A549 (cell line): ENCODE measurements at regions not wholly inside any gene's neighbourhood (a gene's known extent, or its start where the extent isn't known, plus 50 kb on each side); places are given as distances from the start of the nearest gene placed in this dataset.

Experiments used
- CBX8 ChIP-seq: fragments of 200-600 bp; sonication (generic); IDR thresholded peaks from 2 replicates; pipeline ENCODE4 v1.6.1; 2016
- CEBPB ChIP-seq, 2 experiments: fragments of >200 bp in 1 of 2; sonication (Bioruptor Twin) in 1 of 2; formaldehyde crosslinking in 1 of 2; IDR thresholded peaks; 2 replicates each; pipeline ENCODE4 v1.6.1; 2012 to 2016
- CTCF ChIP-seq: fragments of >200 bp; sonication (Bioruptor Twin); formaldehyde crosslinking; IDR thresholded peaks from 3 replicates; pipeline ENCODE4 v1.5.1; 2016
- PHF8 ChIP-seq: fragments of 200-600 bp; sonication (generic); IDR thresholded peaks from 2 replicates; pipeline ENCODE4 v1.6.1; 2016; ENCODE audit warnings: low read depth, mild to moderate bottlenecking, antibody characterized with exemption, moderate library complexity, borderline replicate concordance
- POLR2A ChIP-seq: IDR thresholded peaks from 2 replicates; pipeline ENCODE4 v1.6.1; 2012; ENCODE audit warnings: mild to moderate bottlenecking, low read length
- RAD21 ChIP-seq, 2 experiments: fragments of >200 bp in 1 of 2; sonication (Bioruptor Twin) in 1 of 2; formaldehyde crosslinking in 1 of 2; IDR thresholded peaks in 1 of 2; conservative IDR thresholded peaks in 1 of 2; 2 replicates in 1 of 2; 3 replicates in 1 of 2; pipeline ENCODE4 v1.6.1; 2012 to 2018; ENCODE audit warnings: inconsistent platforms in 1 of 2
- REST ChIP-seq: fragments of 200-600 bp; sonication (generic); IDR thresholded peaks from 2 replicates; pipeline ENCODE4 v1.6.1; 2016; ENCODE audit warnings: antibody characterized with exemption, mild to moderate bottlenecking, moderate library complexity
- RFX5 ChIP-seq: fragments of 450-650 bp; IDR thresholded peaks from 2 replicates; pipeline ENCODE4 v1.7.1; 2014; ENCODE audit warnings: antibody characterized with exemption, mild to moderate bottlenecking, moderate library complexity
- SREBF2 ChIP-seq: fragments of 450-650 bp; IDR thresholded peaks from 2 replicates; pipeline ENCODE4 v1.6.1; 2014; ENCODE audit warnings: mild to moderate bottlenecking, moderate library complexity
- ZC3H11A ChIP-seq: fragments of 450-650 bp; IDR thresholded peaks from 2 replicates; pipeline ENCODE4 v1.6.1; 2014; ENCODE audit warnings: antibody characterized with exemption, mild to moderate bottlenecking
- ZSCAN20 ChIP-seq: fragments of 250-450 bp; sonication (Bioruptor Pico); IDR thresholded peaks from 2 replicates; pipeline ENCODE4 v1.8.0; 2022; ENCODE audit warnings: mild to moderate bottlenecking, moderate library complexity
- TF ChIP-seq, protein P1 (sequence below): IDR thresholded peaks from 2 replicates; pipeline ENCODE4 v1.6.1; 2012

DNA sequence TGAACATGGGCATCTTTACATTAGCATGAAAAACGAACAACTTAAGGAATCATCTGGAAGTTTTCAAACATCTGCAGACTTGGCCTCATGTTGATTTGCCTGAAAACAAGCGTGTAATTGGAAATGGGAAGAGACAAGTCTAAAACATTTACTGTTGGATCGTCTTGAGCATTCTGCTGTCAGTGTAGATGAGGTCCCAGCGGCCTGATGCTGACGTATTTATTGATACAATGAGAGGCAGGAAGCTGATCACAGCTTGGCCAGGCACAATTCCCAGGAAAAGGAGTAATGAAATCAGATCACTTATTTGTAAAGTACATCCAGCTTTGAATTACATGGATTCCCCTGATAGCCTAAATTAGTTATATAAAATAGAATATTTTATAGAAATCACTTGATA, 210.6 kb downstream of the CLCN4 start:
- TF ChIP-seq RAD21 (conservative IDR thresholded peaks at IDR 0.05 in 1 of 2, IDR thresholded peaks at IDR 0.05 in 1 of 2) (no peak), POLR2A (no peak), SREBF2 (no peak), CTCF (no peak), ZC3H11A (no peak), REST (no peak), CEBPB (IDR thresholded peaks at IDR 0.05) (no peak), ZSCAN20 (no peak), PHF8 (no peak), RFX5 (no peak), CBX8 (no peak)
- TF ChIP-seq, protein P1, sequence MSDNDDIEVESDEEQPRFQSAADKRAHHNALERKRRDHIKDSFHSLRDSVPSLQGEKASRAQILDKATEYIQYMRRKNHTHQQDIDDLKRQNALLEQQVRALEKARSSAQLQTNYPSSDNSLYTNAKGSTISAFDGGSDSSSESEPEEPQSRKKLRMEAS = no peak
